NCI-H1105 treated with DMSO at 0.1 percent for 48 hours (cell line): ENCODE measurements at regions not wholly inside any gene's neighbourhood (a gene's known extent, or its start where the extent isn't known, plus 50 kb on each side); places are given as distances from the start of the nearest gene placed in this dataset.

ENCODE experiments used
- DNase-seq: peaks from one replicate; lab custom pipeline; 2025; lab: John Stamatoyannopoulos, UW

- DNase-seq = no peak
Measured at GRCh38 chr7:93651603-93652159, 77.2 kb upstream of the CALCR start.

DNA sequence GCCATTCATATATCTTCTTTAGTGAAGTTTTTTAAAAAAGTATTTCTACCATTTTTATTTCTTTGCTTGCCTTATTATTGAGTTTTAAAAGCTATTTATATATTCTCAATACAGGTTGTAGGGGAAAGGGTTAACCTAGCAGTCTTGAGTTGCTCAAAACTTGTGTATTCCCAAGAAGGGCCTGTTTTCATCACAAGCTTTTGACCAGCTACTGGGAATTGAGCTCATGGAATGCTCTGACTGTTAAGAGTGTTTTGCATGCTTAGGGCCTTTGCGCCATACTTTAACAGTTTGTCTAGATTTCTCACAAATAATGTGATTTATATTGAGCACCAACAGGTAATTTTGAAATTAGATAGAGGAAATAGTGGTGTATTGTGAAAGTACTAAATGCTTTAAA lies 72.0 kb upstream of the CALCR start:
- no peak for DNase-seq

DNA sequence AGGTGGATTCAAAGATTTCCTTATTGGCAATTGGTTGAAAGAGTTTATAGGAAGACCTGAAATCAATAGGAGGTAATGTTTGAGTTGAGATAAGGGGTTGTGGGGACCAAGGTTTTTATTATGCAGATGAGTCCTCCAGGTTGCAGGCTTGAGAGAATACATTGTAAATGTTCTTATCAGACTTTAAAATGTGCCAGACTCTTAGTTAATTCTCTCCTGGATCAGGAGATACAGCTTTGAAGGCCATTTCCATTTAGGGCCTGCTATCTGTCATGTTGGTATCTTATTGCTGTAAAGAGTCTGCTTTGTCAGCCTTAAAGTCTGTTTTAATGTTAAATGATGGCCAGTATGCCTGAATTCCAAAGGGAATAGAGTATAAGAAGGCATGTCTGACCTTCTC lies 61.8 kb upstream of the CALCR start:
- DNase-seq = no peak

GRCh38 chr7:93632371-93632770 lies 57.8 kb upstream of the CALCR start:
- DNase-seq = no peak

DNA sequence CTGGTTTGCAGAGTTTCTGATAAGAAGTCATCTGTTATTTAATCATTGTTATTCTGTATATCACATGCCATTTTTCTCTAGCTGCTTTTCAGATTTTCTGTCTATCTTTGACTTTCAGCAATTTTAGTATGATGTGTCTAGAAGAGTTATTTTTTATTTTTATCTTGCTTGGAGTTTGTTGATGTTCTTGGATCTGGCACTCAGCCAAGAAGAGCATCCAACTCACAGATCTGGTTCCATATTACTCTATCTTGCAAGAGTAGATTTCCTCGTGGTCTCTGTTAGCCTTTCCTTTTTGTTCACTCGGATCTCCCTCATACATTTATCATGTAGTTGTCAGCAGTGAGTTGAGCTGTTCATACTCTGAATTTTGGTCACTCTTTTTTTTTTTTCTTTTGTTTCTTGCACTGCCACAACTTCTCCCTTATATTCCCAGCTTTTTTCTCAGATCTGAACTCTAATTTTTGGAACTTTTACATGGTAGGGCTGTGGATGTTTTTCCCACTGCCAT lies 54.8 kb upstream of the CALCR start:
- no peak for DNase-seq

DNA sequence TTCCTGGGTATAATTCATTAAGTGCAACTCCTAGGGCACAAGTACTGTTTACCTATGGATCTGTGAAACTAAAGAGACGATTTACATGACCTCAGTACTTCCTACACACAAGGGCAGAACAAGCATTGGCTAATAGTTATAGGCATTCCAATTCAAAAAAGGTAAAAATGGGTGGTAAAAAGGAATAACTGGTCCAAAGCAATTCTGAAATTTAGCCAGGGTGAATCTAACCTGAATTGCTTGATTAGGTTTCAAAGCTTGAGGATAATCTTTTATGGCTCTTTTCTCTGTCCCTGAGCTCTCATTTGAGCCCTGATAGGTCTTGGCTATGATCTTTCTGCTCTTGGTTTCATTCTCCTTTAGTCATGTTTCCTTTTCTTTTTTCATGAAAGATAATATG lies 52.3 kb upstream of the CALCR start:
- DNase-seq = no peak
